ENCODE measurements at regions not wholly inside any gene's neighbourhood (a gene's known extent, or its start where the extent isn't known, plus 50 kb on each side); places are given as distances from the start of the nearest gene placed in this dataset.

DNA sequence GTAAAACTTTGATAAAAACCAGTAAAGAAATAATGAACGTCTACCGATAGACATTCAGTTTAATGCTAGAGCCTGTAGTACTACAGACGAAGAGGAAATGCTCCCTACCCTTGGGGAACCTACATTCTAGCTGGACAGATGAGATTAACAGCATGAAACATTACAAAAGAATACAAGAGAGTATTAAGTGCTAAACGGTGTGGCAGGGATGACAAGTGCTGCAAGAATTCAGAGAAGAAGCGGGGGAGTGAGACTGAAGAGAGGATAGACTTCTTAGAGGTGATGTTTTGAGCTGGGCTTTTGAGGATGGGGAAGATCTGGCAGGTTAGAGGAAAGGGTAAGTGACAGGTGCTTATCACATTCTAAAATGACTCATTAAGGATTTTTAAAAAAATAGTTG lies 52.6 kb upstream of the ESX1 start:
- H3K27me3 ChIP-seq (ENCODE audit: control insufficient read depth, insufficient read depth, low read length, poor library complexity, severe bottlenecking): no peaks in the 10 kb centered on the region
- H3K9me3 ChIP-seq (ENCODE audit: control insufficient read depth, low read length): no peaks in the 10 kb centered on the region
- H3K4me1 ChIP-seq (ENCODE audit: control insufficient read depth, insufficient read depth, low read length): no peaks in the 10 kb centered on the region
- H3K27ac Mint-ChIP-seq: no peak overlapping the region
- peaks cover 53% of the 10 kb centered on the region for H3K9me3 Mint-ChIP-seq
- H3K36me3 Mint-ChIP-seq (ENCODE audit: low read depth): no peaks in the 10 kb centered on the region
- no peak for DNase-seq
- no peak overlapping the region for H3K27ac ChIP-seq (ENCODE audit: low read depth, low read length)
- H3K4me1 Mint-ChIP-seq: no peaks in the 10 kb centered on the region
- H3K9ac ChIP-seq (ENCODE audit: extremely low read depth, low read length, poor library complexity, severe bottlenecking): no peak overlapping the region
- H3K27me3 Mint-ChIP-seq (ENCODE audit: insufficient read depth): no peaks in the 10 kb centered on the region
- no peaks in the 10 kb centered on the region for H3K36me3 ChIP-seq (ENCODE audit: control insufficient read depth, insufficient read depth, low read length)
- H3K4me3 Mint-ChIP-seq: no peak overlapping the region
- WGBS, 2 experiments (ENCODE audit: insufficient coverage in 1 of 2, insufficient read length in 1 of 2): 73% methylated on average over 5 of the region's 5 CpGs; no CpG with 5 or more reads in 1 of the 2 experiments
- no peak for TF ChIP-seq CTCF (conservative IDR thresholded peaks at IDR 0.05)
- no peak overlapping the region for H3K4me3 ChIP-seq (ENCODE audit: low read length)

DNA sequence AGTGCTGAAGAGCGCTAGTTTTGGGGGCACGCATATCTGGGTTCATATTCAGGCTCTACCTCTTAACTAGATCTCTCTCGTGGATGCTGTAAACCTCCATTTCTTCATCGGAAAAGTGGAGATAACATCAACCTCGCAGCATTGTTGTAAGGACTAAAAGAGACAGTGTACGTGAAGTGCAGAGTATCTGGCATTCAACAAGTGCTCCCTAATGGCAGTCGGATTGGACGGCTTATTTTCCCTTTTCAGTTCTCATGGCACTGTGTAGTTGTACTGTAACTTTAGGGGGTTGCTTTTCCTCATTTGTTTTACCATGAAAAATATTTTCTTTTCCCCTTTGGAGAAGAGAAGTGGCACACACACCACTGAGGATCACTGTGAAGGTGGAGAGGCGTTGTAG lies 51.4 kb upstream of the ESX1 start:
- Histone ChIP-seq H3K36me3 (ENCODE audit: control insufficient read depth, insufficient read depth, low read length) (no peaks in the 10 kb centered on the region), H3K9ac (ENCODE audit: extremely low read depth, low read length, poor library complexity, severe bottlenecking) (no peak overlapping the region), H3K9me3 (ENCODE audit: control insufficient read depth, low read length) (no peaks in the 10 kb centered on the region), H3K27ac (ENCODE audit: low read depth, low read length) (no peak overlapping the region), H3K4me3 (ENCODE audit: low read length) (no peak overlapping the region), H3K27me3 (ENCODE audit: control insufficient read depth, insufficient read depth, low read length, poor library complexity, severe bottlenecking) (no peaks in the 10 kb centered on the region), H3K4me1 (ENCODE audit: control insufficient read depth, insufficient read depth, low read length) (no peaks in the 10 kb centered on the region)
- Mint-ChIP-seq H3K9me3 (peaks cover 49% of the 10 kb centered on the region), H3K4me1 (no peaks in the 10 kb centered on the region), H3K27ac (no peak overlapping the region), H3K36me3 (ENCODE audit: low read depth) (no peaks in the 10 kb centered on the region), H3K27me3 (ENCODE audit: insufficient read depth) (no peaks in the 10 kb centered on the region), H3K4me3 (no peak overlapping the region)
- DNase-seq: no peak
- TF ChIP-seq CTCF (conservative IDR thresholded peaks at IDR 0.05): no peak
- 94 to 97% methylated on average over 5 to 8 of the region's 9 CpGs for WGBS, 2 experiments (ENCODE audit: insufficient coverage in 1 of 2, insufficient read length in 1 of 2)
